ENCODE measurements at regions not wholly inside any gene's neighbourhood (a gene's known extent, or its start where the extent isn't known, plus 50 kb on each side); places are given as distances from the start of the nearest gene placed in this dataset.

DNA sequence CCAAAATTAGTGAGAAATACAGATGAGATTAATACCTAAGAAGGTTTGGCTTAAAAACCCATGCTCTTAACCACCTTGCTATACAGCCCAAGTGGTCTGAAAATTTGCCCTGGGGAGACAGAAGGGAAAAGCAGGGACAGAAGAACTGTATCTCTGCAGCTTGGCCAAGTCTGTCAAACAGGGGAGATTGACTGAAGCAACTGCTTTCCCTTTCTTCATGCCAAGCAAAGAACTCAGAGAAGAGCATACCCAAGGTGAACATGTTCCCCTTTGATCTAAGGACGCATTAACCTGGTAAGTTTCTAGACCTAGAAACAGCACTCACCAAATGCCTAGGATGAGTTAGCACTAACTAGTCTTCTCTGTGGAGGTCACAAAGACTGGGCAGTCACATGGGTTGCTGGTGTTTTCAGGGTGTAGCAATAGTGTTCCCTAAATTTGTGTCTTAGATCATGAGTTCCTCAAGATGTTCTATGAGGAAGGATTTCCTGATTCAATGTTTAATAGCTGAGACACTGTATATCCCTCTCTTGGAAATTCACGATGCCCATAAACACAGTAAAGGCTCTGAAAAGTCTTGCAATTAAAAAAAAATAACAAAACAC is 75.6 kb upstream of the GRAMD1B start:
- TF ChIP-seq, protein P1, sequence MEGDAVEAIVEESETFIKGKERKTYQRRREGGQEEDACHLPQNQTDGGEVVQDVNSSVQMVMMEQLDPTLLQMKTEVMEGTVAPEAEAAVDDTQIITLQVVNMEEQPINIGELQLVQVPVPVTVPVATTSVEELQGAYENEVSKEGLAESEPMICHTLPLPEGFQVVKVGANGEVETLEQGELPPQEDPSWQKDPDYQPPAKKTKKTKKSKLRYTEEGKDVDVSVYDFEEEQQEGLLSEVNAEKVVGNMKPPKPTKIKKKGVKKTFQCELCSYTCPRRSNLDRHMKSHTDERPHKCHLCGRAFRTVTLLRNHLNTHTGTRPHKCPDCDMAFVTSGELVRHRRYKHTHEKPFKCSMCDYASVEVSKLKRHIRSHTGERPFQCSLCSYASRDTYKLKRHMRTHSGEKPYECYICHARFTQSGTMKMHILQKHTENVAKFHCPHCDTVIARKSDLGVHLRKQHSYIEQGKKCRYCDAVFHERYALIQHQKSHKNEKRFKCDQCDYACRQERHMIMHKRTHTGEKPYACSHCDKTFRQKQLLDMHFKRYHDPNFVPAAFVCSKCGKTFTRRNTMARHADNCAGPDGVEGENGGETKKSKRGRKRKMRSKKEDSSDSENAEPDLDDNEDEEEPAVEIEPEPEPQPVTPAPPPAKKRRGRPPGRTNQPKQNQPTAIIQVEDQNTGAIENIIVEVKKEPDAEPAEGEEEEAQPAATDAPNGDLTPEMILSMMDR (IDR thresholded peaks at IDR 0.05), result no peak
- TF ChIP-seq POLR2AphosphoS5 (IDR thresholded peaks at IDR 0.05), result no peak
- no peak for TF ChIP-seq POLR2A (IDR thresholded peaks at IDR 0.05)

Measured in prostate gland (tissue), 2 donors.